Neural progenitor cell (in vitro differentiated cells): ENCODE measurements at regions not wholly inside any gene's neighbourhood (a gene's known extent, or its start where the extent isn't known, plus 50 kb on each side); places are given as distances from the start of the nearest gene placed in this dataset.

ENCODE experiments used
- EZH2 ChIP-seq: fragments of 200-600 bp; sonication (generic); IDR thresholded peaks from 2 replicates; pipeline ENCODE4 v1.6.1; 2017; ENCODE audit warnings: antibody characterized with exemption, mild to moderate bottlenecking, moderate library complexity
- EZH2phosphoT487 ChIP-seq: fragments of 200-600 bp; sonication (generic); IDR thresholded peaks from 2 replicates; pipeline ENCODE4 v1.6.1; 2017; ENCODE audit warnings: antibody characterized with exemption
- TF ChIP-seq, protein P1 (sequence below): fragments of 200-600 bp; sonication (generic); IDR thresholded peaks from 2 replicates; pipeline ENCODE4 v1.5.1; 2017; ENCODE audit warnings: antibody characterized with exemption, mild to moderate bottlenecking

DNA sequence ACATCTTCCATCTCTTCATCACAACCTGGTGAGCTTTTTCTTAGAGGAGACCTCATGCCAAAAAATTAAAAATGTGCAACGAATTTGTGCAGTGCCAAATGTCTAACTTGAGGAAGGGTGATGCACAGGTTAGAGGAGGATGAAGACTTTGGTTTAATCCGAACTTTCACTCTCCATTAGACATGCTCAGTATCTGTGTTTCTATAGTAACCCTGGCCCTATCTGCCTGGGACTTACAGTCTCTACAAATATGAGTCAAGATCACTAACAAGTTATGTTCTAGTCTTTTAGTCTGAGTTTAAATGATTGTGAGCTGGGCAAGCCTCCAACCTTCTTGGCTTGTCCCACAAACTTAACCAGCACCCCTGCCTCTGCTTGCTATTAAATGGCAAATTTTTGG, 377.0 kb downstream of the BMP2 start:
- TF ChIP-seq EZH2phosphoT487 (no peak), EZH2 (no peak)
- TF ChIP-seq, protein P1, sequence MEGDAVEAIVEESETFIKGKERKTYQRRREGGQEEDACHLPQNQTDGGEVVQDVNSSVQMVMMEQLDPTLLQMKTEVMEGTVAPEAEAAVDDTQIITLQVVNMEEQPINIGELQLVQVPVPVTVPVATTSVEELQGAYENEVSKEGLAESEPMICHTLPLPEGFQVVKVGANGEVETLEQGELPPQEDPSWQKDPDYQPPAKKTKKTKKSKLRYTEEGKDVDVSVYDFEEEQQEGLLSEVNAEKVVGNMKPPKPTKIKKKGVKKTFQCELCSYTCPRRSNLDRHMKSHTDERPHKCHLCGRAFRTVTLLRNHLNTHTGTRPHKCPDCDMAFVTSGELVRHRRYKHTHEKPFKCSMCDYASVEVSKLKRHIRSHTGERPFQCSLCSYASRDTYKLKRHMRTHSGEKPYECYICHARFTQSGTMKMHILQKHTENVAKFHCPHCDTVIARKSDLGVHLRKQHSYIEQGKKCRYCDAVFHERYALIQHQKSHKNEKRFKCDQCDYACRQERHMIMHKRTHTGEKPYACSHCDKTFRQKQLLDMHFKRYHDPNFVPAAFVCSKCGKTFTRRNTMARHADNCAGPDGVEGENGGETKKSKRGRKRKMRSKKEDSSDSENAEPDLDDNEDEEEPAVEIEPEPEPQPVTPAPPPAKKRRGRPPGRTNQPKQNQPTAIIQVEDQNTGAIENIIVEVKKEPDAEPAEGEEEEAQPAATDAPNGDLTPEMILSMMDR, result no peak
